Gastrocnemius medialis (tissue), 4 donors: ENCODE measurements at regions not wholly inside any gene's neighbourhood (a gene's known extent, or its start where the extent isn't known, plus 50 kb on each side); places are given as distances from the start of the nearest gene placed in this dataset.

Source experiments
- ATAC-seq, 2 donors: fragments of 150-250 bp; one replicate each; pipeline ENCODE4 v1.9.1; 2016
- DNase-seq, 2 donors: peaks; one replicate each; pipeline ENCODE4 v3.0.0-alpha.2; 2019
- H3K27ac ChIP-seq, 4 donors: fragments of 200-600 bp; sonication (generic); 1 replicate in 1 of 4; 2 replicates in 3 of 4; pipeline ENCODE4 v1.5.1; 2016 to 2018; ENCODE audit warnings: mild to moderate bottlenecking in 2 of 4, moderate library complexity in 1 of 4
- H3K27me3 ChIP-seq, 3 donors: fragments of 200-600 bp; sonication (generic) in 2 of 3; 1 replicate in 1 of 3; 2 replicates in 2 of 3; pipeline versions ENCODE4 v1.5.1 to v1.6.0; 2016 to 2019; ENCODE audit warnings: mild to moderate bottlenecking in 1 of 3, moderate library complexity in 1 of 3
- H3K36me3 ChIP-seq, 2 donors: fragments of 200-600 bp; sonication (generic) in 1 of 2; one replicate each; pipeline ENCODE4 v1.5.1; 2017 to 2018
- H3K4me1 ChIP-seq, 2 donors: fragments of 200-600 bp; sonication (generic) in 1 of 2; one replicate each; pipeline ENCODE4 v1.5.1; 2016 to 2017; ENCODE audit warnings: mild to moderate bottlenecking in 2 of 2
- H3K4me3 ChIP-seq, 4 donors: fragments of 200-600 bp; sonication (generic) in 3 of 4; 1 replicate in 1 of 4; 2 replicates in 3 of 4; pipeline ENCODE4 v1.5.1; 2016 to 2019; ENCODE audit warnings: mild to moderate bottlenecking in 2 of 4
- H3K9me3 ChIP-seq, 3 donors: fragments of 200-600 bp; sonication (generic) in 2 of 3; 1 replicate in 1 of 3; 2 replicates in 2 of 3; pipeline ENCODE4 v1.5.1; 2016 to 2019
- POLR2A ChIP-seq, 2 donors: fragments of 450-650 bp; IDR thresholded peaks; one replicate each; pipeline ENCODE4 v1.6.1; 2017; ENCODE audit warnings: antibody characterized with exemption in 2 of 2, mild to moderate bottlenecking in 2 of 2, moderate library complexity in 2 of 2
- in situ Hi-C, 4 donors: fragments of 200-750 bp; cut with MboI; loops; one replicate each; pipeline versions ENCODE4 v1.15.0 to v1.8.0; 2017; ENCODE audit warnings: low sequenced_read_pairs in 4 of 4
- intact Hi-C: fragments of 100-400 bp; cut with DNase I; formaldehyde crosslinking; loops from one replicate; pipeline ENCODE4 v1.15.1; 2023; ENCODE audit warnings: low total_unique reads
- TF ChIP-seq, protein P1 (sequence below), 5 experiments: fragments of 450-650 bp in 3 of 5; fragments of 200-600 bp in 2 of 5; sonication (generic) in 2 of 5; IDR thresholded peaks in 4 of 5; conservative IDR thresholded peaks in 1 of 5; 1 replicate in 4 of 5; 2 replicates in 1 of 5; pipeline ENCODE4 v1.5.1; 2016 to 2019; ENCODE audit warnings: antibody characterized with exemption in 5 of 5, mild to moderate bottlenecking in 3 of 5, moderate library complexity in 3 of 5

DNA sequence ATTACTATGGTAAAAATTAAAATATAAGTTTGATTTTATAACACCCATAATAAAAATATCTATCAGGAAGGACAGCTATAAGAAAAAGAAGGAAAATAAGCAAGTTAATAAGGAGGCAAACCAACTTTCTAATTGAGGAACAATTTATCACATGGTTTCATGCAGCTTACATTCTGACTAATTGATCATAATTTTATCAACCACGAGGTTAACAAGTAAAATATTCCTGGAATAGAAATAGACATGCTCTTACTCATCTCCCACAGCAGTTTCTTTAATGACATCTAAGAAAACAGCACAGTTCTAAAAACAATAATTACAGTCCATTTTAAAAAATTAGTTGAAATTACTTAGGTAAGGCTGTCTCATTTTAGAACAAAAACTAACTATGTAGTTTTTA lies 130.8 kb upstream of the KRR1 start:
- Histone ChIP-seq H3K27me3 (no peaks in the 10 kb centered on the region), H3K27ac (no peak overlapping the region), H3K4me1 (no peaks in the 10 kb centered on the region), H3K9me3 (no peaks in the 10 kb centered on the region), H3K4me3 (no peak overlapping the region), H3K36me3 (no peaks in the 10 kb centered on the region)
- intact Hi-C loops = no loop called here
- DNase-seq = no peak
- ATAC-seq = no peak
- TF ChIP-seq, protein P1, sequence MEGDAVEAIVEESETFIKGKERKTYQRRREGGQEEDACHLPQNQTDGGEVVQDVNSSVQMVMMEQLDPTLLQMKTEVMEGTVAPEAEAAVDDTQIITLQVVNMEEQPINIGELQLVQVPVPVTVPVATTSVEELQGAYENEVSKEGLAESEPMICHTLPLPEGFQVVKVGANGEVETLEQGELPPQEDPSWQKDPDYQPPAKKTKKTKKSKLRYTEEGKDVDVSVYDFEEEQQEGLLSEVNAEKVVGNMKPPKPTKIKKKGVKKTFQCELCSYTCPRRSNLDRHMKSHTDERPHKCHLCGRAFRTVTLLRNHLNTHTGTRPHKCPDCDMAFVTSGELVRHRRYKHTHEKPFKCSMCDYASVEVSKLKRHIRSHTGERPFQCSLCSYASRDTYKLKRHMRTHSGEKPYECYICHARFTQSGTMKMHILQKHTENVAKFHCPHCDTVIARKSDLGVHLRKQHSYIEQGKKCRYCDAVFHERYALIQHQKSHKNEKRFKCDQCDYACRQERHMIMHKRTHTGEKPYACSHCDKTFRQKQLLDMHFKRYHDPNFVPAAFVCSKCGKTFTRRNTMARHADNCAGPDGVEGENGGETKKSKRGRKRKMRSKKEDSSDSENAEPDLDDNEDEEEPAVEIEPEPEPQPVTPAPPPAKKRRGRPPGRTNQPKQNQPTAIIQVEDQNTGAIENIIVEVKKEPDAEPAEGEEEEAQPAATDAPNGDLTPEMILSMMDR (IDR thresholded peaks at IDR 0.05 in 4 of 5, conservative IDR thresholded peaks at IDR 0.05 in 1 of 5) = no peak
- TF ChIP-seq POLR2A (IDR thresholded peaks at IDR 0.05) = no peak
- in situ Hi-C loops = no loop called here

DNA sequence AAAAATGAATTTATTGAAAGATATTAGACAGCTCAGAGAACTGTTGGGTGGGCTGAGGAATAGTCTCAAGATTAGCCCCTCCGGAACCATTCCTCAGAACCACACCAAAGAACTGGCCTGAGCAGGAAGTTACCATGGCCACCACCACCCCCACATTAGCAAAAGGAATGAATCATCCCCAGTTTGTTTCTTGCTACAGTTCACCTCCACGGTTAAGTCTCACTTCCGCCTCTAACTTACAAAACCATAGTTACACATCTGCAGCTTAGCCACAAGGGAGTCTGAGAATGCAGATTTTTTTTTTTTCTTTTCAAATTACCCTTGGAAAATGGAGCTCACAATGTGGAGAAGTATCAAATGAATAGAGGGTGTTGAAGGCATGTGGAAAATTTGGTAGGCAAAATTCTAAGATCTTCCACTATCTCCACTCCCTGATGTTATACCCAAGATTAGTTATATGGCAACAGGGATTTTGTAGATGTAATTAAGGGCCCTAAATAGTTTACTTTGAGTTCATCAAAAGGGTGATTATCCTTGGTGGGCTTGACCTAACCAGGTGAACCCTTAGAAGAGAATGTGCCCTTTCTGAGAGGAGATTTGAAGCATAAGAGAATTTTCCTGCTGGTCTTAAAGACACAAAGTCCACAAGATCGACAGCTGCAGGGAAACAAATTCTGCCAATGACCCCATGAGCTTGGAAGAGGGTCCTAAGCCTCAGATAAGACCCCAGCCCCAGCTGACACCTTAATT lies 129.8 kb upstream of the KRR1 start:
- no peak overlapping the region for H3K4me3 ChIP-seq
- intact Hi-C loops = no loop called here
- H3K27ac ChIP-seq = no peak overlapping the region
- no peaks in the 10 kb centered on the region for H3K9me3 ChIP-seq
- H3K4me1 ChIP-seq = no peaks in the 10 kb centered on the region
- no peaks in the 10 kb centered on the region for H3K27me3 ChIP-seq
- in situ Hi-C loops = no loop called here
- TF ChIP-seq, protein P1 (IDR thresholded peaks at IDR 0.05 in 4 of 5, conservative IDR thresholded peaks at IDR 0.05 in 1 of 5) = no peak
- TF ChIP-seq POLR2A (IDR thresholded peaks at IDR 0.05) = no peak
- DNase-seq = no peak
- ATAC-seq = no peak
- H3K36me3 ChIP-seq = no peaks in the 10 kb centered on the region

DNA sequence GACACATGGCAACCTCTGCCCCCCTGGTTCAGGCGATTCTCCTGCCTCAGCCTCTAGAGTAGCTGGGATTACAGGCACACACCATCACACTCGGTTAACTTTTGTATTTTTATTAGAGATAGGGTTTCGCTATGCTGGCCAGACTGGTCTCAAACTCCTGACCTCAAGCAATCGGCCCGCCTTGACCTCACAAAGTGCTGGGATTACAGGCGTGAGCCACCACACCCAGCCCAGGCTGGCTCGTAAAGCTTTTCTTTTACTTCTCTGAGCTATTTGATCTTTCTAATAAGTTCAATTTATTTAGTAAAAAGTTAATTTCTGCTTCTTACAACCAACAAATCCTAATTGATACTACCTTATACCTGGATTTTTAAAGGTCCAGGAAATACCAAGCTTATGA lies 127.4 kb upstream of the KRR1 start:
- in situ Hi-C loops (no loop called here), intact Hi-C loops (no loop called here)
- TF ChIP-seq POLR2A (IDR thresholded peaks at IDR 0.05) = no peak
- TF ChIP-seq, protein P1 (IDR thresholded peaks at IDR 0.05 in 4 of 5, conservative IDR thresholded peaks at IDR 0.05 in 1 of 5) = no peak

DNA sequence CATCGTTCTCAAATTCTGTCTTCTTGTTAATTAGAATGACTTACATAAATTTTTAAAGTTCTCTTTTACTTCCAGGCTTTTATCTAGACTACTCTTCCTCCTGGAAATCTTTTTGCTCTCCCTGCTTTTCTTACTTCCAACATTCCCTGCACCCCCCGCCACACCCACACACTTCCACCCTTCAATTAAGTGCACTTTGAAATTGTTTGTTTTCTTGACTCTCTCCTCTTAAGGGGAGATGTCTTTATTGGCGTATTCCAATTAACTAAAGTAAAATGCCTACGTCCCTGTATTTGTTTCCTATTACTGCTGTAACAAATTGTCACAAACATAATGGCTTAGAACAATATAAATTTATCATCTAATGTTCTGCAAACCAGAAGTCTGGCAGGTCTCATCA lies 125.2 kb upstream of the KRR1 start:
- H3K4me3 ChIP-seq = no peak overlapping the region
- no peak for DNase-seq
- no peaks in the 10 kb centered on the region for H3K9me3 ChIP-seq
- no peak overlapping the region for H3K27ac ChIP-seq
- no peaks in the 10 kb centered on the region for H3K4me1 ChIP-seq
- ATAC-seq = no peak
- H3K27me3 ChIP-seq = no peaks in the 10 kb centered on the region
- TF ChIP-seq, protein P1 (IDR thresholded peaks at IDR 0.05 in 4 of 5, conservative IDR thresholded peaks at IDR 0.05 in 1 of 5) = no peak
- no peak for TF ChIP-seq POLR2A (IDR thresholded peaks at IDR 0.05)
- intact Hi-C loops = no loop called here
- H3K36me3 ChIP-seq = no peaks in the 10 kb centered on the region
- in situ Hi-C loops = no loop called here

More for the DNA sequence above, 127.4 kb upstream of the KRR1 start:
- H3K4me1 ChIP-seq = no peaks in the 10 kb centered on the region
- no peak for DNase-seq
- H3K27ac ChIP-seq = no peak overlapping the region
- no peaks in the 10 kb centered on the region for H3K9me3 ChIP-seq
- ATAC-seq = no peak
- no peaks in the 10 kb centered on the region for H3K27me3 ChIP-seq
- no peaks in the 10 kb centered on the region for H3K36me3 ChIP-seq
- no peak overlapping the region for H3K4me3 ChIP-seq
